ENCODE measurements at regions not wholly inside any gene's neighbourhood (a gene's known extent, or its start where the extent isn't known, plus 50 kb on each side); places are given as distances from the start of the nearest gene placed in this dataset.

DNA sequence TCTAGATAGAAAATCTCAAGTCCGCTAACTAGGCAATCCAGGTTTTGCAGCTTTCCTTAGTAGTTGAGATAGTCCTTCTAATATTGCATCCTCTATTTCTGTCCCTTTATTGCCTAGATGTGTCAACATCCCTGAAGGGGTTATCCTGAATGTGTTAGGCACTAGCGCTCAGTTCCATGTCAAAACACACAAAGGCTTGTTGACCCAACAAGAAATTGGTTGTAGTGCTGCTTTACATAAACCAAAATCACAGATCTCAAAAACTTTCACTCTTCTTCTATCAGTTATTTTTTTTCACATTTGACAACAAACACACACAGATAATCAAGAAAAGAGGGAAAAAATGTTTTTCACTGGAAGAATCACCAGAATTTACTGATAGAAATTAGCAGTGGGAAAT is 51.4 kb upstream of the SOX2 start:
- H3K4me1 ChIP-seq: no peaks in the 10 kb centered on the region
- H3K36me3 ChIP-seq: no peaks in the 10 kb centered on the region
- no peak for DNase-seq
- no peaks in the 10 kb centered on the region for H3K27me3 ChIP-seq
- H3K9me3 ChIP-seq: no peaks in the 10 kb centered on the region
- H3K4me3 ChIP-seq (ENCODE audit: low read depth, low read length): no peak overlapping the region
- TF ChIP-seq, protein P1, sequence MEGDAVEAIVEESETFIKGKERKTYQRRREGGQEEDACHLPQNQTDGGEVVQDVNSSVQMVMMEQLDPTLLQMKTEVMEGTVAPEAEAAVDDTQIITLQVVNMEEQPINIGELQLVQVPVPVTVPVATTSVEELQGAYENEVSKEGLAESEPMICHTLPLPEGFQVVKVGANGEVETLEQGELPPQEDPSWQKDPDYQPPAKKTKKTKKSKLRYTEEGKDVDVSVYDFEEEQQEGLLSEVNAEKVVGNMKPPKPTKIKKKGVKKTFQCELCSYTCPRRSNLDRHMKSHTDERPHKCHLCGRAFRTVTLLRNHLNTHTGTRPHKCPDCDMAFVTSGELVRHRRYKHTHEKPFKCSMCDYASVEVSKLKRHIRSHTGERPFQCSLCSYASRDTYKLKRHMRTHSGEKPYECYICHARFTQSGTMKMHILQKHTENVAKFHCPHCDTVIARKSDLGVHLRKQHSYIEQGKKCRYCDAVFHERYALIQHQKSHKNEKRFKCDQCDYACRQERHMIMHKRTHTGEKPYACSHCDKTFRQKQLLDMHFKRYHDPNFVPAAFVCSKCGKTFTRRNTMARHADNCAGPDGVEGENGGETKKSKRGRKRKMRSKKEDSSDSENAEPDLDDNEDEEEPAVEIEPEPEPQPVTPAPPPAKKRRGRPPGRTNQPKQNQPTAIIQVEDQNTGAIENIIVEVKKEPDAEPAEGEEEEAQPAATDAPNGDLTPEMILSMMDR (IDR thresholded peaks at IDR 0.05; ENCODE audit: low read depth, low read length): no peak

DNA sequence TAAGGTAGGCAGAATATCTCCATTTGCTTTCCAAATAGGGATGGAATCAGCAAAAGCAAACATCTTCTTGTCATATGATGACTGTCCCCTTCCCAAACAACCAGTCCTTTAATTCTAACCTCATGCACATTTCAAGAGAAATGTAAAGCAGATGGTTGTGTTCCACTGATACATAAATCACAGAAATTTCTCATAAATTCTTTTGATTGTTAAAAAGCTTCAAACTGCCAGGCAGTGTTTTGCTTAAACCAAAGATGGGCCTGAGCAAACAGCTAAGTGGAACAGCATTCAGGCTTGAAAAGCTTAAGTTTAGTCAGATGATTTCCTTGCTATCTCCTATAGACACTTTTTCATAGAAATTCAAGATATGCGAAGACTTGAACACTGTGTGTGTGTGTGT is 74.3 kb upstream of the SOX2 start:
- no peak overlapping the region for H3K4me3 ChIP-seq (ENCODE audit: low read depth, low read length)
- no peaks in the 10 kb centered on the region for H3K9me3 ChIP-seq
- TF ChIP-seq, protein P1 (IDR thresholded peaks at IDR 0.05; ENCODE audit: low read depth, low read length): no peak
- H3K4me1 ChIP-seq: no peaks in the 10 kb centered on the region
- H3K27me3 ChIP-seq: no peaks in the 10 kb centered on the region
- DNase-seq: no peak
- no peaks in the 10 kb centered on the region for H3K36me3 ChIP-seq

DNA sequence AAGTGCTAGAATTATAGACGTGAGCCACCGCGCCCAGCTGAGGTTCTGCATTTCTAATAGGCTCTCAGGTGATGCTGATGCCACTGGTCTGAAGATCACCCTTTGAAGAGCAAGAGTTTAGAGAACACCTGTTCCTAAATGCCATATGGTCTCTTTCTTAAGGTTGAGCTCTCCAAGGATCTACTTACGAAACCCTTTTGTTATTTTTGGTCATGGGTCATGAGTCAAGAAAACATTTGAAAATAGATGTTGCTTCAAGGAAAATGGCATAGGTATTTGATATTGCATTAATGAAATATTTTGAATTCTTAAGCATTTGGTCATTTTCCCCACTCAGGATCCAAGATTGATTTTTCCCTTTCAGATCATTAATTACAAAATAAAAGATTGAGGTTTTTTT is 74.7 kb upstream of the SOX2 start:
- Histone ChIP-seq H3K27me3 (no peaks in the 10 kb centered on the region), H3K9me3 (no peaks in the 10 kb centered on the region), H3K4me3 (ENCODE audit: low read depth, low read length) (no peak overlapping the region), H3K36me3 (no peaks in the 10 kb centered on the region), H3K4me1 (no peaks in the 10 kb centered on the region)
- TF ChIP-seq, protein P1 (IDR thresholded peaks at IDR 0.05; ENCODE audit: low read depth, low read length): no peak
- no peak for DNase-seq

DNA sequence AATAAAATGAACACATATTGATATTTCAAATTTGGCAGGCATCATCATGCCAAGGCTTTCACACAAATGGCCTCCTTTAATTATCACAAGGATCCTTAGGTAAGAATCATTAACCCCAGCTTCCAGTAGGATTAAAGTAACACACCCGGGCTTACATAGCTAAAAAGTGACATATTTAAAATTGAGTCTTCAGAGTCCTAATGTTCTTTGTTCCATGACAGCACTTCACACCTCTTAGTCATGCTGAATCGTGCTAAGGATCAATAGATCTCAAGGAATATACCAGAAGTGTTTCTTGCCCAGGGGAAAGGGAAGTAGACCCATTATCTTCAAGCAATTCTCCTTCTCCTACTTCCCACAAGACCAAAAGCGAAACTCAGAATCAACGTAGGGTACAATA is 76.6 kb upstream of the SOX2 start:
- no peak for DNase-seq

DNA sequence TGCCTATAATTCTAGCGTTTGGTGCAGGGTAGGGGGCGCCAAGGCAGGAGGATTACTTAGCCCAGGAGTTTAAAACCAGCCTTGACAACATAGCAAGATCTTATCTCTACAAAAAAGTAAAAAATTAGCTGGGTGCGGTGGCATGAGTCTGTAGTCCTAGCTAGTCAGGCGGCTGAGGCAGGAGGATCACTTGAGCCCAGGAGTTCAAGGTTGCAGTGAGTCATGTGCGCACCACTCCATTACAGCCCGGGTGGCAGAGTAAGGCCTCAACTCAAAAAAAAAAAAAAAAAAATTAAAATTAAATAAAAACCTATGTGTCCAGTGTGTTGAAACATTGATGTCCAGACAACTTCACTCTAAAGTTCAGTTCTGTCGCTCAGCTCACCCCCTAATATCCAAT is 78.2 kb upstream of the SOX2 start:
- DNase-seq: no peak
- no peaks in the 10 kb centered on the region for H3K4me1 ChIP-seq
- TF ChIP-seq, protein P1 (IDR thresholded peaks at IDR 0.05; ENCODE audit: low read depth, low read length): no peak

More for the DNA sequence above, 76.6 kb upstream of the SOX2 start:
- Histone ChIP-seq H3K9me3 (no peaks in the 10 kb centered on the region), H3K4me3 (ENCODE audit: low read depth, low read length) (no peak overlapping the region), H3K36me3 (no peaks in the 10 kb centered on the region), H3K4me1 (no peaks in the 10 kb centered on the region), H3K27me3 (no peaks in the 10 kb centered on the region)
- TF ChIP-seq, protein P1 (IDR thresholded peaks at IDR 0.05; ENCODE audit: low read depth, low read length): no peak

DNA sequence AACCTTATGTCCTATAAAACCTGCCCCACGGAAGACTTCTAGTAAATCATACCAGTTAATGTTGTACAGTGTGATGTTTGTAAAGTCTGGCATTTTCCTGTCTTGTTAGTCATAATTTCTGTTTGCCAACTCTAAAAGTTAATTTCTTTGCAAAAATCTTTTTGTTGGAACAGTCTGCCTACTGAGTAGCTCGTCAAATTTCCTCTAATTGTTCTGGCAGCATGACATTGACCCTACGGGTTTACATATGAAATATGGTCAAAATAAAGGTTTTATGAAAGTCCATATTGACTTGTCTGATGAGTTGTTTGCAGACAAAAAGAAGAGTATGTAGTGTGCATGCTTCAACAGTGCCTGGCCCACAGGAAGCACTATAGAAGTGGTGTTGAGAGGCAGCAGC is 79.8 kb upstream of the SOX2 start:
- Histone ChIP-seq H3K4me1 (peaks cover 1% of the 10 kb centered on the region), H3K27me3 (no peaks in the 10 kb centered on the region), H3K9me3 (no peaks in the 10 kb centered on the region), H3K36me3 (no peaks in the 10 kb centered on the region), H3K4me3 (ENCODE audit: low read depth, low read length) (no peak overlapping the region)
- TF ChIP-seq, protein P1 (IDR thresholded peaks at IDR 0.05; ENCODE audit: low read depth, low read length): no peak
- DNase-seq: no peak

More for the DNA sequence above, 78.2 kb upstream of the SOX2 start:
- no peaks in the 10 kb centered on the region for H3K27me3 ChIP-seq
- H3K4me3 ChIP-seq (ENCODE audit: low read depth, low read length): no peak overlapping the region
- no peaks in the 10 kb centered on the region for H3K36me3 ChIP-seq
- H3K9me3 ChIP-seq: no peaks in the 10 kb centered on the region

Measured in BE2C (cell line).